Kasumi-1 (cell line): ENCODE measurements at regions not wholly inside any gene's neighbourhood (a gene's known extent, or its start where the extent isn't known, plus 50 kb on each side); places are given as distances from the start of the nearest gene placed in this dataset.

Experiments
- DNase-seq, 2 experiments: peaks; one replicate each; lab custom pipeline; 2025; lab: John Stamatoyannopoulos, UW

GRCh38 chr19:31658993-31659896 lies 310.0 kb upstream of the TSHZ3 start:
- DNase-seq = no peak

- DNase-seq = no peak
Observed at GRCh38 chr19:31659897-31660210, 310.6 kb upstream of the TSHZ3 start.

GRCh38 chr19:31664096-31664495 lies 314.9 kb upstream of the TSHZ3 start:
- no peak for DNase-seq

GRCh38 chr19:31664997-31665396 lies 315.8 kb upstream of the TSHZ3 start:
- DNase-seq = no peak

- DNase-seq = no peak
Observed at GRCh38 chr19:31666126-31666525, 316.9 kb upstream of the TSHZ3 start.

- DNase-seq = no peak
Observed at GRCh38 chr19:31667106-31667505, 317.9 kb upstream of the TSHZ3 start.

GRCh38 chr19:31668921-31669320 lies 319.7 kb upstream of the TSHZ3 start:
- DNase-seq = no peak

GRCh38 chr19:31670931-31671330 lies 321.7 kb upstream of the TSHZ3 start:
- no peak for DNase-seq

GRCh38 chr19:31671411-31672035 lies 322.3 kb upstream of the TSHZ3 start:
- no peak for DNase-seq

- DNase-seq = no peak
Observed at GRCh38 chr19:31674503-31675192, 325.4 kb upstream of the TSHZ3 start.

- no peak for DNase-seq
Observed at GRCh38 chr19:31675193-31675913, 326.1 kb upstream of the TSHZ3 start.

GRCh38 chr19:31676271-31677004 lies 327.2 kb upstream of the TSHZ3 start:
- DNase-seq = no peak

GRCh38 chr19:31678421-31678820 lies 329.2 kb upstream of the TSHZ3 start:
- DNase-seq = no peak

- no peak for DNase-seq
Observed at GRCh38 chr19:31681121-31681520, 331.9 kb upstream of the TSHZ3 start.

GRCh38 chr19:31693131-31693932 lies 344.1 kb upstream of the TSHZ3 start:
- DNase-seq = no peak

- no peak for DNase-seq
Observed at GRCh38 chr19:31693933-31694269, 344.7 kb upstream of the TSHZ3 start.

- DNase-seq = no peak
Observed at GRCh38 chr19:31694761-31695160, 345.5 kb upstream of the TSHZ3 start.

GRCh38 chr19:31699421-31699820 lies 350.2 kb upstream of the TSHZ3 start:
- DNase-seq = no peak

GRCh38 chr19:31701146-31701545 lies 351.9 kb upstream of the TSHZ3 start:
- DNase-seq = no peak

- DNase-seq = no peak
Observed at GRCh38 chr19:31705656-31706055, 356.4 kb upstream of the TSHZ3 start.

- DNase-seq = no peak
Observed at GRCh38 chr19:31706131-31706530, 356.9 kb upstream of the TSHZ3 start.
